ENCODE measurements at regions not wholly inside any gene's neighbourhood (a gene's known extent, or its start where the extent isn't known, plus 50 kb on each side); places are given as distances from the start of the nearest gene placed in this dataset.

GRCh38 chr16:13560151-13560550, 359.8 kb upstream of the ERCC4 start (continued):
- TF ChIP-seq ZNF704 (tag by site-specific recombination; IDR thresholded peaks at IDR 0.05) (no peak), ZNF354C (tag by site-specific recombination; IDR thresholded peaks at IDR 0.05; ENCODE audit: borderline replicate concordance, low read depth) (no peak), ZNF560 (tag by site-specific recombination; IDR thresholded peaks at IDR 0.05; ENCODE audit: borderline replicate concordance) (no peak), ZNF114 (tag by site-specific recombination; IDR thresholded peaks at IDR 0.05) (no peak), ZNF239 (tag by site-specific recombination; IDR thresholded peaks at IDR 0.05) (no peak), ZNF530 (tag by site-specific recombination; IDR thresholded peaks at IDR 0.05; ENCODE audit: low read depth) (no peak), ZNF341 (tag by site-specific recombination; IDR thresholded peaks at IDR 0.05; ENCODE audit: low read depth) (no peak), SP3 (tag by site-specific recombination; IDR thresholded peaks at IDR 0.05) (no peak), MYNN (tag by site-specific recombination; IDR thresholded peaks at IDR 0.05; ENCODE audit: borderline replicate concordance) (no peak), MZF1 (tag by site-specific recombination; IDR thresholded peaks at IDR 0.05; ENCODE audit: borderline replicate concordance) (no peak), TSHZ1 (tag by site-specific recombination; IDR thresholded peaks at IDR 0.05; ENCODE audit: borderline replicate concordance) (no peak)

- ChIA-PET CTCF (no interaction called here), POLR2A (no interaction called here)
- no peaks in the 10 kb centered on the region for H3K9me3 ChIP-seq (ENCODE audit: control insufficient read depth, insufficient read depth, low read depth, low read length)
- no peak overlapping the region for H3K27ac ChIP-seq (ENCODE audit: extremely low read depth, low read depth, low read length)
- H3K4me1 ChIP-seq (ENCODE audit: control insufficient read depth, insufficient read depth, low read length): no peaks in the 10 kb centered on the region
- H3K36me3 ChIP-seq (ENCODE audit: control insufficient read depth in 2 of 2, insufficient read depth in 1 of 2, low read length in 2 of 2): no peaks in the 10 kb centered on the region
- no peak overlapping the region for H3K4me3 ChIP-seq (ENCODE audit: low read depth, low read length)
- TF ChIP-seq ZSCAN23 (tag by site-specific recombination; IDR thresholded peaks at IDR 0.05) (no peak), ZNF16 (tag by site-specific recombination; IDR thresholded peaks at IDR 0.05; ENCODE audit: low read depth) (no peak), GLIS2 (tag by site-specific recombination; IDR thresholded peaks at IDR 0.05) (no peak), REST (tag by site-specific recombination; IDR thresholded peaks at IDR 0.05) (no peak), ZNF366 (tag by site-specific recombination; conservative IDR thresholded peaks at IDR 0.05) (no peak), ZNF48 (tag by site-specific recombination; IDR thresholded peaks at IDR 0.05) (no peak), TRIM28 (IDR thresholded peaks at IDR 0.05; ENCODE audit: borderline replicate concordance, low read length) (no peak), ZBTB7A (tag by site-specific recombination; IDR thresholded peaks at IDR 0.05; ENCODE audit: low read depth) (no peak), ZNF449 (tag by site-specific recombination; IDR thresholded peaks at IDR 0.05) (no peak), MYNN (tag by site-specific recombination; IDR thresholded peaks at IDR 0.05; ENCODE audit: borderline replicate concordance) (no peak), ZSCAN16 (tag by site-specific recombination; IDR thresholded peaks at IDR 0.05) (no peak)
Measured at GRCh38 chr16:13561291-13562070, 358.5 kb upstream of the ERCC4 start.
